Prostate gland (tissue), 2 donors: ENCODE measurements at regions not wholly inside any gene's neighbourhood (a gene's known extent, or its start where the extent isn't known, plus 50 kb on each side); places are given as distances from the start of the nearest gene placed in this dataset.

Experiments used
- DNase-seq: peaks from one replicate; pipeline ENCODE4 v3.0.0-alpha.2; 2019; ENCODE audit warnings: low spot score
- H3K27ac ChIP-seq, 2 donors: fragments of 200-600 bp; sonication (generic); 2 replicates each; pipeline ENCODE4 v1.5.1; 2017 to 2019
- H3K27me3 ChIP-seq: fragments of 200-600 bp; sonication (generic); replicated peaks from 2 replicates; pipeline ENCODE4 v1.5.1; 2019; ENCODE audit not compliant: insufficient read depth
- H3K36me3 ChIP-seq, 2 donors: fragments of 200-600 bp; sonication (generic); 1 replicate in 1 of 2; 2 replicates in 1 of 2; pipeline versions ENCODE4 v1.5.1 to v1.8.1; 2017 to 2019
- H3K4me1 ChIP-seq: fragments of 200-600 bp; sonication (generic); replicated peaks from 2 replicates; pipeline ENCODE4 v1.5.1; 2019
- H3K4me3 ChIP-seq, 2 donors: fragments of 200-600 bp; sonication (generic); 2 replicates each; pipeline ENCODE4 v1.5.1; 2017 to 2019
- H3K9me3 ChIP-seq: fragments of 200-600 bp; sonication (generic); 2 replicates; pipeline ENCODE4 v1.5.1; 2017
- CTCF ChIP-seq, 4 experiments: fragments of 200-600 bp in 2 of 4; fragments of 450-650 bp in 2 of 4; sonication (generic) in 2 of 4; IDR thresholded peaks; 1 replicate in 3 of 4; 2 replicates in 1 of 4; pipeline ENCODE4 v1.5.1; 2016 to 2019; ENCODE audit warnings: antibody characterized with exemption in 4 of 4, mild to moderate bottlenecking in 2 of 4, moderate library complexity in 2 of 4
- POLR2A ChIP-seq: fragments of 450-650 bp; IDR thresholded peaks from one replicate; pipeline ENCODE4 v1.6.1; 2016; ENCODE audit warnings: antibody characterized with exemption, mild to moderate bottlenecking
- POLR2AphosphoS5 ChIP-seq: sonication (generic); formaldehyde crosslinking; IDR thresholded peaks from one replicate; pipeline ENCODE4 v1.6.1; 2017; ENCODE audit warnings: antibody characterized with exemption
- WGBS: methylation state at CpG from one replicate; pipeline ENCODE4 v1.1.5; 2018; 5-methylcytosine and 5-hydroxymethylcytosine counted together
- intact Hi-C: fragments of 100-400 bp; cut with DNase I; formaldehyde crosslinking; loops from one replicate; pipeline ENCODE4 v1.14.2; 2022

GRCh38 chr13:34247596-34247995, 429.6 kb downstream of the RFC3 start:
- Histone ChIP-seq H3K4me1 (no peaks in the 10 kb centered on the region), H3K27ac (no peak overlapping the region), H3K4me3 (no peak overlapping the region), H3K9me3 (no peaks in the 10 kb centered on the region), H3K27me3 (no peaks in the 10 kb centered on the region), H3K36me3 (no peaks in the 10 kb centered on the region)
- intact Hi-C loops = no loop called here
- no peak for DNase-seq
- no peak for TF ChIP-seq POLR2A
- TF ChIP-seq CTCF (IDR thresholded peaks at IDR 0.05) = no peak
- TF ChIP-seq POLR2AphosphoS5 = no peak
- WGBS = 22% methylated on average over 1 of the region's 1 CpG

- no peak for DNase-seq
- intact Hi-C loops = no loop called here
- no peak overlapping the region for H3K4me3 ChIP-seq
- H3K27ac ChIP-seq = no peak overlapping the region
- no peaks in the 10 kb centered on the region for H3K36me3 ChIP-seq
- no peaks in the 10 kb centered on the region for H3K27me3 ChIP-seq
- H3K9me3 ChIP-seq = no peaks in the 10 kb centered on the region
- WGBS = 72% methylated on average over 3 of the region's 3 CpGs
- TF ChIP-seq POLR2A (no peak), CTCF (IDR thresholded peaks at IDR 0.05) (no peak), POLR2AphosphoS5 (no peak)
- H3K4me1 ChIP-seq = no peaks in the 10 kb centered on the region
Measured at GRCh38 chr13:34249546-34250039, 431.6 kb downstream of the RFC3 start.

- Histone ChIP-seq H3K4me1 (no peaks in the 10 kb centered on the region), H3K4me3 (no peak overlapping the region), H3K27ac (no peak overlapping the region), H3K9me3 (no peaks in the 10 kb centered on the region), H3K27me3 (no peaks in the 10 kb centered on the region), H3K36me3 (no peaks in the 10 kb centered on the region)
- no peak for TF ChIP-seq POLR2AphosphoS5
- no peak for TF ChIP-seq POLR2A
- no peak for TF ChIP-seq CTCF (IDR thresholded peaks at IDR 0.05)
- DNase-seq = no peak
- intact Hi-C loops = no loop called here
- WGBS = 62% methylated on average over 3 of the region's 3 CpGs
Measured at GRCh38 chr13:34250151-34250670, 432.3 kb downstream of the RFC3 start.

- Histone ChIP-seq H3K27me3 (no peaks in the 10 kb centered on the region), H3K4me3 (no peak overlapping the region), H3K36me3 (no peaks in the 10 kb centered on the region), H3K27ac (no peak overlapping the region), H3K9me3 (no peaks in the 10 kb centered on the region), H3K4me1 (no peaks in the 10 kb centered on the region)
- no peak for TF ChIP-seq POLR2A
- no peak for DNase-seq
- intact Hi-C loops = no loop called here
Measured at GRCh38 chr13:34254366-34254765, 436.4 kb downstream of the RFC3 start.

GRCh38 chr13:34255711-34256110, 437.8 kb downstream of the RFC3 start:
- no peaks in the 10 kb centered on the region for H3K27me3 ChIP-seq
- H3K36me3 ChIP-seq = no peaks in the 10 kb centered on the region
- 88% methylated on average over 3 of the region's 3 CpGs for WGBS
- no peak for DNase-seq
- TF ChIP-seq POLR2AphosphoS5 (no peak), CTCF (IDR thresholded peaks at IDR 0.05) (no peak), POLR2A (no peak)
- H3K4me1 ChIP-seq = no peaks in the 10 kb centered on the region
- H3K9me3 ChIP-seq = no peaks in the 10 kb centered on the region
- intact Hi-C loops = no loop called here
- no peak overlapping the region for H3K27ac ChIP-seq
- H3K4me3 ChIP-seq = no peak overlapping the region
